OCI-LY7 (cell line): ENCODE measurements at regions not wholly inside any gene's neighbourhood (a gene's known extent, or its start where the extent isn't known, plus 50 kb on each side); places are given as distances from the start of the nearest gene placed in this dataset.

Experiments
- BruUV-seq: library from RNA; stranded (reverse); fragments of 400-500 nt; replicated peaks from 2 replicates; lab custom pipeline; 2021; lab: Mats Ljungman, UMichigan
- CTCF ChIA-PET: fragments of 300-600 bp; sonication (Branson Sonifier 250); formaldehyde crosslinking; loops from one replicate; lab custom pipeline; 2022; ENCODE audit warnings: antibody characterized with exemption; ENCODE audit not compliant: unreplicated experiment; lab: Charles Lee
- POLR2A ChIA-PET: fragments of 300-600 bp; sonication (Branson Sonifier 250); formaldehyde crosslinking; loops from one replicate; lab custom pipeline; 2022; ENCODE audit warnings: antibody characterized with exemption; lab: Charles Lee
- DNase-seq: peaks from one replicate; pipeline ENCODE4 v3.0.0-alpha.2; 2015; ENCODE audit warnings: low spot score
- H2AFZ ChIP-seq: fragments of 200-600 bp; sonication (generic), shearing (Covaris generic); 2 replicates; pipeline ENCODE4 v1.6.1; 2014; ENCODE audit warnings: mild to moderate bottlenecking, antibody characterized with exemption, low read length, moderate library complexity
- H3K27ac ChIP-seq: fragments of 200-600 bp; sonication (generic); 2 replicates; pipeline ENCODE4 v1.5.1; 2014; ENCODE audit warnings: mixed run types, low read depth, mild to moderate bottlenecking, moderate library complexity, low read length, inconsistent platforms; ENCODE audit not compliant: poor library complexity, severe bottlenecking
- H3K36me3 ChIP-seq: fragments of 200-600 bp; sonication (generic); 2 replicates; pipeline ENCODE4 v1.6.1; 2014; ENCODE audit warnings: mild to moderate bottlenecking, antibody characterized with exemption, low read length, moderate library complexity, mixed read lengths; ENCODE audit not compliant: insufficient read depth
- H3K4me1 ChIP-seq: fragments of 200-600 bp; sonication (generic); 2 replicates; pipeline ENCODE4 v1.5.1; 2014; ENCODE audit warnings: mild to moderate bottlenecking, low read length; ENCODE audit not compliant: insufficient read depth, poor library complexity, severe bottlenecking
- H3K4me2 ChIP-seq: fragments of 200-600 bp; sonication (generic); 2 replicates; pipeline ENCODE4 v1.6.1; 2014; ENCODE audit warnings: mild to moderate bottlenecking, low read length
- H3K4me3 ChIP-seq: fragments of 200-600 bp; sonication (generic); 2 replicates; pipeline ENCODE4 v1.5.1; 2014; ENCODE audit warnings: mild to moderate bottlenecking, low read depth, low read length; ENCODE audit not compliant: poor library complexity, severe bottlenecking
- H3K79me2 ChIP-seq: fragments of 200-600 bp; sonication (generic); 2 replicates; pipeline ENCODE4 v1.6.1; 2016; ENCODE audit warnings: low read depth, mild to moderate bottlenecking, low read length, moderate library complexity, mixed read lengths; ENCODE audit not compliant: insufficient read depth
- H3K9me2 ChIP-seq: fragments of 200-600 bp; sonication (generic); 2 replicates; pipeline ENCODE4 v1.6.1; 2016; ENCODE audit warnings: mild to moderate bottlenecking, low read length, mixed read lengths; ENCODE audit not compliant: insufficient read depth
- H3K9me3 ChIP-seq: fragments of 200-600 bp; sonication (generic); 2 replicates; pipeline ENCODE4 v1.6.1; 2014; ENCODE audit warnings: mild to moderate bottlenecking, mixed run types, low read length, mixed read lengths
- H4K20me1 ChIP-seq: fragments of 200-600 bp; sonication (generic); 2 replicates; pipeline ENCODE4 v1.6.1; 2014; ENCODE audit warnings: mild to moderate bottlenecking, antibody characterized with exemption, low read length, moderate library complexity, mixed read lengths; ENCODE audit not compliant: insufficient read depth
- EZH2phosphoT487 ChIP-seq: fragments of 200-600 bp; sonication (generic); IDR thresholded peaks from 2 replicates; pipeline ENCODE4 v1.6.1; 2018; ENCODE audit warnings: low read depth, borderline replicate concordance, mild to moderate bottlenecking, mixed run types, antibody characterized with exemption, low read length, moderate library complexity, mixed read lengths
- intact Hi-C: fragments of 100-400 bp; cut with micrococcal nuclease; formaldehyde crosslinking; loops from one replicate; pipeline ENCODE4 v1.10.0; 2022; ENCODE audit not compliant: unreplicated experiment
- TF ChIP-seq, protein P1 (sequence below): fragments of 200-600 bp; sonication (generic); conservative IDR thresholded peaks from 2 replicates; pipeline ENCODE4 v1.5.1; 2014; ENCODE audit warnings: mild to moderate bottlenecking, antibody characterized with exemption, low read length, moderate library complexity, mixed read lengths

DNA sequence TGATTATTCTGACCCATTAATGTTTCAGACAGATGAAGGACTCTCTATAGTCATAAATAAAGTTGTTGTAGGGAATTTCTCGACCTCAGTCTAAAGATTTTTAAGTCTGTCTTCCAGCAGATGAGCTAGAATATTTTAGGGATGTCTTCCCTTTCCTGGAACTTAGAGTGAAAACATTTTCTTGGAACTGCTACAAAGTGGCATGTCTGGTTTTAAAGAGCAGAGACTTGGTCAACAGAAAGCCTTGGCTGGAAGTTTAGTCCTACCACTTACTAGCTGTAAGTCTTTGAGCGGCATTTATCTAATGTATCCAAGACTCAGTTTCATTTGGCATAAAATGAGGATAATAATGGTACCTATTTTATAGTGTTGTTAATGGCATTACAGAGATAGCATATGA, 120.0 kb upstream of the TGFBR2 start:
- POLR2A ChIA-PET, result interaction anchor here (0.5 to 1.9 kb wide), 3 partner anchors 9 to 19 kb away, joined by 3 to 7 read pairs (median 3); no protein-coding TSS in a partner anchor
- no peaks in the 10 kb centered on the region for H3K9me3 ChIP-seq
- intact Hi-C loops, result no loop called here
- no peaks in the 10 kb centered on the region for H3K9me2 ChIP-seq
- DNase-seq, result no peak
- no peaks in the 10 kb centered on the region for H3K4me1 ChIP-seq
- no peak for TF ChIP-seq EZH2phosphoT487
- TF ChIP-seq, protein P1, sequence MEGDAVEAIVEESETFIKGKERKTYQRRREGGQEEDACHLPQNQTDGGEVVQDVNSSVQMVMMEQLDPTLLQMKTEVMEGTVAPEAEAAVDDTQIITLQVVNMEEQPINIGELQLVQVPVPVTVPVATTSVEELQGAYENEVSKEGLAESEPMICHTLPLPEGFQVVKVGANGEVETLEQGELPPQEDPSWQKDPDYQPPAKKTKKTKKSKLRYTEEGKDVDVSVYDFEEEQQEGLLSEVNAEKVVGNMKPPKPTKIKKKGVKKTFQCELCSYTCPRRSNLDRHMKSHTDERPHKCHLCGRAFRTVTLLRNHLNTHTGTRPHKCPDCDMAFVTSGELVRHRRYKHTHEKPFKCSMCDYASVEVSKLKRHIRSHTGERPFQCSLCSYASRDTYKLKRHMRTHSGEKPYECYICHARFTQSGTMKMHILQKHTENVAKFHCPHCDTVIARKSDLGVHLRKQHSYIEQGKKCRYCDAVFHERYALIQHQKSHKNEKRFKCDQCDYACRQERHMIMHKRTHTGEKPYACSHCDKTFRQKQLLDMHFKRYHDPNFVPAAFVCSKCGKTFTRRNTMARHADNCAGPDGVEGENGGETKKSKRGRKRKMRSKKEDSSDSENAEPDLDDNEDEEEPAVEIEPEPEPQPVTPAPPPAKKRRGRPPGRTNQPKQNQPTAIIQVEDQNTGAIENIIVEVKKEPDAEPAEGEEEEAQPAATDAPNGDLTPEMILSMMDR, result no peak
- no peaks in the 10 kb centered on the region for H3K79me2 ChIP-seq
- no peaks in the 10 kb centered on the region for H4K20me1 ChIP-seq
- no peak overlapping the region for H3K4me3 ChIP-seq
- no peaks in the 10 kb centered on the region for H3K36me3 ChIP-seq
- H3K27ac ChIP-seq, result no peak overlapping the region
- H2AFZ ChIP-seq, result no peak overlapping the region
- CTCF ChIA-PET, result no interaction called here
- BruUV-seq, result no TSS peak
- no peak overlapping the region for H3K4me2 ChIP-seq

- no peak overlapping the region for H2AFZ ChIP-seq
- no TSS peak for BruUV-seq
- H3K4me1 ChIP-seq, result no peaks in the 10 kb centered on the region
- intact Hi-C loops, result loop anchor here (1.0 kb wide), 1 partner anchor 35 kb away; no protein-coding TSS in a partner anchor
- DNase-seq, result no peak
- no peaks in the 10 kb centered on the region for H3K36me3 ChIP-seq
- no peak overlapping the region for H3K27ac ChIP-seq
- no peaks in the 10 kb centered on the region for H3K79me2 ChIP-seq
- H3K4me2 ChIP-seq, result no peak overlapping the region
- TF ChIP-seq, protein P1, result no peak
- TF ChIP-seq EZH2phosphoT487, result no peak
- ChIA-PET POLR2A (interaction anchor here (0.6 to 0.7 kb wide), 3 partner anchors 16 to 354 kb away, joined by 3 to 6 read pairs (median 3); no protein-coding TSS in a partner anchor), CTCF (no interaction called here)
- no peak overlapping the region for H3K4me3 ChIP-seq
- no peaks in the 10 kb centered on the region for H3K9me2 ChIP-seq
- H3K9me3 ChIP-seq, result no peaks in the 10 kb centered on the region
- H4K20me1 ChIP-seq, result no peaks in the 10 kb centered on the region
Measured at GRCh38 chr3:30488070-30488756, 118.2 kb upstream of the TGFBR2 start.
